ENCODE measurements at regions not wholly inside any gene's neighbourhood (a gene's known extent, or its start where the extent isn't known, plus 50 kb on each side); places are given as distances from the start of the nearest gene placed in this dataset.

DNA sequence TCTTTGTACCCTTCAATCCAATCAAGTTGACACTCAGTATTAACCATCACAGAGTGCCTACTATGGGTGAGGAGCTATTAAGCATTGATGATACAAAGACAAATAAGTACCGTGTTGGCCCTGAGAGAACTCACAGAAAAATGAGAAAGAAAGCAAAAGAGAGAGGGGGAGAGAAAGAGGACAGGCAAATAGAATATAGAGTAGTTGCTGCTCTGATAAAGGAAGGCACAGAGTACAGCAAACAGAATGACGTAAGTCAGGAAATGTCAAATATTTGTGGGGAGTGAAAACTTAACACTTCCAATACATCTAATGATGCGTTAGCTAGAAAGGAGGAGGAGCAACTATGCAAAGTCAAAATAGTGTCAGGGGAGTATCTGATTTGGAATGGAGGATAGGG, 320.6 kb upstream of the KCNH8 start:
- no peak for DNase-seq (ENCODE audit: low spot score)

- DNase-seq (ENCODE audit: low spot score) = no peak
These were observed 322.6 kb upstream of the KCNH8 start for GRCh38 chr3:18825665-18826064.

- DNase-seq (ENCODE audit: low spot score) = no peak
These were observed 335.0 kb upstream of the KCNH8 start for GRCh38 chr3:18813300-18813699.

- no peak for DNase-seq (ENCODE audit: low spot score)
These were observed 336.0 kb upstream of the KCNH8 start for GRCh38 chr3:18812316-18812715.

DNA sequence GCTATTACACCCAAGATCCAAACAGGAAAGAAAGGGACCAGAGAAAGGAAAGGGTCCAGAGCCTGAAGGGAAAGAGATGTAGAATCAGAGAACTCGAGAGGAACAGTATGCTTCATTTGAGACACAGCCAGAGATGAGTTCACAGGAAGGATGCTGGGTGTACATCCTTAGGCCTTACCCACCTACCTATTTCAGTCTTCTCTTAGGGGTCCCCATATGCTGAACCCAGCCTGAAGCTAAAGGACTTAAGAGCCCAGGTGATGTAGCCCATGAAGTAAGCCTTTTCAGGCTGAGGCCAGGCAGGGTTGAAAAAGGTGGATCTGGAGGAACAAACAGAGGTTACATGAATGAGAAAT, 338.0 kb upstream of the KCNH8 start:
- DNase-seq (ENCODE audit: low spot score) = no peak

DNA sequence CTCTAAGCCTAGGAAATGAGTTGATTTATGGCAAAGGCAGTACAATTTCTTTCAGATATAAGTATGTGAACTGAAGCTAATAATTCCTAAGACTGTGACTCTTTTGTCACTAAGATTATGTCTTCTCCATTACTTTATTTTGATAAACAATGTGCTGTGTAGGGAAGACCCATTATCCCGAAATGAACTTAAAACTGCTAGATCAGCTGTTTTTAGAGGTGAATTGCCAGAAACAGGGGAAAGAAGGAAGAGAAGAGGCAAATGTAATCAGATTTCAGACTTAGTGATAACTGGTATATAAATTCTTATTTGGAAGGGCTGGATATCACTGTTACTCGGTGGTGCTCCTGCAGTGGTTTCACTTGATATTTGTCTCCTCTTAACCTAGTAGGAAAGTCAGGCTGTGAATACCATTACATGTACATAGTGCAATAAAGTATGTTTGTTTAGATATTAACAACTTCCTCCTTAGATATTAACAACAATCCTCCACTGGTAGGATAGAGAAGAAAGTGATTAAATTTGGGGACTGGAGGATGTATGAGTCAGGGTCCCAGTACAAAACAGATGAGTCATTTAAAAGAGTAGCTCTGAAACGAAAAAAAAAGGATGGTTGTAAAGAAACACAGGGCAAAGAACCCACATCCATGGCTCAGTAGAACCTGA, 338.5 kb upstream of the KCNH8 start:
- DNase-seq (ENCODE audit: low spot score) = no peak

- DNase-seq (ENCODE audit: low spot score) = no peak
These were observed 339.9 kb upstream of the KCNH8 start for GRCh38 chr3:18808429-18808828.

GRCh38 chr3:18807593-18807992, 340.7 kb upstream of the KCNH8 start:
- DNase-seq (ENCODE audit: low spot score) = no peak

GRCh38 chr3:18806633-18807032, 341.7 kb upstream of the KCNH8 start:
- no peak for DNase-seq (ENCODE audit: low spot score)

DNA sequence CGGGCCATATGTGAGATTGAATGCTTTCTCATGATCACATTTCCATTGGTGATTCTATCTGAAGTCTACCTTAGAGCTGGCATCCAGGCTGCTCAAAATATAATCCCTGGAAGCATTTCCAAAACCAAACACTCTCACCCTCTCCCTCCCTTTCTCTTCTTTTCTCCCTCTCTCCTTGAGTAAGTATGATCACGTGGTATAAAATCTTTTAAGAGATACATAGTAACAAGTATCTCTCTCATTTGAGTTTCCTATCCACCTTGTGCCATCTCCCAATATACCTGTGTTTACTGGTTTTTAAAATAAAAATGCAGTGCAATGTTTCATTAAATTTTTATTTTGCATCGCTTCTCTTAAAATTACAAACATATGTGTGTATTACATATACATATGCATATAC, 350.9 kb upstream of the KCNH8 start:
- DNase-seq (ENCODE audit: low spot score) = no peak

GRCh38 chr3:18795078-18795477, 353.2 kb upstream of the KCNH8 start:
- DNase-seq (ENCODE audit: low spot score) = no peak

DNA sequence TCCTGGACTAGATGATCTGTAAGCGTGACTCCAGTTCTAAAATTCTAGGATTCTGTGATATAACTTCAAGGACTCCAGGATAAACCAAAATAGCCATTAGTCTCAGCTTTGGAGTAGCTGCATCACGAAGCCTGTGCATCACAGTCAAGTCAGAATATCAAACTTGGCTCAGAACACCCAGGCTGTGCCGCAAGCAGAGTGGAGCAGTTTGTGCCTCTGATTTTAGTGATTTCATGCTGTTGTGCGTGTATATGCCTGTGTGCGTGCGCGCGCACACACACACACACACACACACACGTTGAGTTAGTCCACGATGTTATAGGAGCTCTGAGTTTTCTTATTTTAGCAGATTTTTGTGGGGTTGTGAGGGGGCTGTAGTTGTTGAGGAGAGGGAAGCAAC, 356.6 kb upstream of the KCNH8 start:
- no peak for DNase-seq (ENCODE audit: low spot score)

DNA sequence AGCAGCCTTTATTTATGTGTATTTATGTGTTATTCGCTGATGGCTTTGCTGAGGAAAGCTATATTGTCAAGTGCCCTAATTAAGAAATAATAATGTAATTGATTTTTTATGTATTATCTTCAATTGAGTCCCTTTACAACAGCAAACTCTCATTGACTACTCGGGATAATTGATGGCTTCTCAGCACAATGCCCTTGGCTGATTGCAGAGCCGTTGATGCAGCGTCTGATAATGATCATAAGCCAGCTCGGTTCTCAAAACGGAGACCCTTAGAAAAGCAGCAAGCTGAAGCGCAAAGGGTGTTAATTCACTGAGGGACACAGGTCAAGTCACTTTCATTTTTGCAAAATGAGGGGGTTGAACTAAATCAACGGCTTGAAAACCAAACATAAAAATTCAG, 357.1 kb upstream of the KCNH8 start:
- DNase-seq (ENCODE audit: low spot score) = no peak

DNA sequence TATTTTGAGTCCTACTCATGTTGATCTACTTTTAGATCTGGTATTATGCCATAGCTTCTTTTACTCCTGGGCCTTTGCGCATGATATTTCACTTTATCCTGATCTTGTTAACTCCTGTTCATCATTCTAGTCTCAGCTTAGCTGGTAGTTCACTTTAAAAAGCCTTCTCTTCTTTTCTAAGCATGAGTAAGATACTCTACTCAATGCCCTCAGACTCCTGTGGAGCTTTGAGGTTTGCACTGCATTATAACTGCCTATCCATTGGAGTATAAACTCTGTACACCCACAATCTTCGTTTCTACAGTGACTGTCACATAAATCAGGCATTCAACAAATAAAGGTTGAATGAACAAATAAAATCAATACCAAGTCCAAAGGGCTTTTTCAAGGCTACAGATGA, 357.9 kb upstream of the KCNH8 start:
- no peak for DNase-seq (ENCODE audit: low spot score)

DNA sequence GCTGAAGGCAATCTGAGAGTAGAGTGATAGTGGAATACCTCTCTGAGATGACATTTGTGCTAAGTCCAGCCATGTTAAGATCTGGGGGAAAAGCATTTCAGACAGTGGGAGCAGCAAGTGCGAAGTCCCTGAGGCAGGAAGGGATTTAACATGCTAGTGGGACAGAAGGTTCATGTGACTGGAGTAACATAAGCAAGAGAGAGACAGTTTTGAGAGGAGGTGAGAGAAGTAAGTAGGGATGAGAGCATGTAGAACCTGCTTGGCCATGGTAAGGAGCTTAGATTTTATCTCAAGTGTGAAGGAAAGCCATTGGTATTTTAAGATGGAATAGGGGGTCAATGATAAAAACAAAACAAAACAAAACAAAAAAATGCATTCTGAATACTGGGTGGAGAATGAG, 358.6 kb upstream of the KCNH8 start:
- no peak for DNase-seq (ENCODE audit: low spot score)

DNA sequence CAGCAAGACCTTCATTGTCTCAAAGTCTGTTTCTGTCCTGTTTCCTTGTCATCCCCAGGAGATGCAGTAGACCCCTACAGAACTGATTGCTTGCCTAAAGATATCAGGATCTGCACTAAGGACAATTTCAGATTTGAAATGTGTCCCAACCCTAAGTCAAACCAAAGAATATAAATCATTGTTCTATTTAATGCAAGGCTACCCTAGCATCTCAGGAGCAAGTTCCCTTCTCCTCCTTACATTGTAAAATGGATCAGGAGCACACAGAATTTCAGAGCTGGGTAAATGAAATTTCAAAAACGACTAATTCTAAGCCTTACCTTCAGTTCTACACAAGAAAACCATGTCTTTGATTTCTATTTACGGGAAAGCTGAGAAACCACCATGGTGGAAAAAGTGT, 360.9 kb upstream of the KCNH8 start:
- DNase-seq (ENCODE audit: low spot score) = no peak

DNA sequence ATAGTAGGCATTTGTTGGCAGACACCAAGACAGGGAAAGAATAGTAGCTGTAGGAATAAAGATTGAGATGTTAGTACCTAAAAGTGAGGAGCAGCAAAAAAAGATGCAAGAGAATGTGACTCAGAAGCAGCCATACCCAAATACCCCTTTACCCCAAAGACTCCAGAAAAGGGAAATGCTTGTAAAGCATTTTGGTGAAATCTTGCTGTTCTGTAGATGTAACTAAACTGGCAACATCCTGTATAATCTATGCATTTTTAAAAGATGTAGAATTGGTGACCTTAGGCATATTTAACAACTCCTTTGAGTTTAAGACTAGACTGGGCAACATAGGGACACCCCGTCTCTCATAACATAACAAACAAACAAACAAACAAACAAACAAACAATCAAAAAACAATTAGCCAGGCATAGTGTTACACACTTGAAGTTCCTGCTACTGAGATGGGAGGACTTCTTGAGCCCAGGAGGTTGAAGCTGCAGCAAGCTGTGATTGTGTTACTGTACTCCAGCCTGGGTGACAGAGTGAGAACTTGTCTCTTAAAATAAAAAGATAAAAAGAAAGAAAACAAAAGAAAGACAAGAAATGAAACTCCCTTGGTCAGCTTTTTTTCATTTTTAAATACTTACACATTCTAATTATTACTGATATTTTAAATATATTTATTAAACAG, 361.5 kb upstream of the KCNH8 start:
- DNase-seq (ENCODE audit: low spot score) = no peak

DNA sequence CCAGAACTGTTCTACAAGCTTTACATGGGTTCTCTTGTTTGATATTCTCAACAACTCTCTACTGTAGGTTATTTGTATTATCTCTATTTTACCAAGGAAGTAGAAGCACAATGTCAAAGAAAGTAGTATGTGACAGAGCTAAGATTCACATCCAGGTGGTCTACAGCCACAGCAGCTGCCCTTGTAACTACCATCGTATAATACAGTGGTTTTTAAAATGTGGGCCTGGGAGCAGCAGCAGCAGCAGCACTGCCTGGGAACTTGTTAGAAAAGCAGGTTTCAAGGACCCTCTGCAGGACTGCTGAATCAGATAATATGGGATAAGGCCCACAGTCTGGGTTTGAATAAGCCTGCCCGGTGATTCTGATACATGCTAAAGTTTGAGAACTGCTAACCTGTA, 357.1 kb upstream of the SATB1 start:
- DNase-seq (ENCODE audit: low spot score) = no peak

DNA sequence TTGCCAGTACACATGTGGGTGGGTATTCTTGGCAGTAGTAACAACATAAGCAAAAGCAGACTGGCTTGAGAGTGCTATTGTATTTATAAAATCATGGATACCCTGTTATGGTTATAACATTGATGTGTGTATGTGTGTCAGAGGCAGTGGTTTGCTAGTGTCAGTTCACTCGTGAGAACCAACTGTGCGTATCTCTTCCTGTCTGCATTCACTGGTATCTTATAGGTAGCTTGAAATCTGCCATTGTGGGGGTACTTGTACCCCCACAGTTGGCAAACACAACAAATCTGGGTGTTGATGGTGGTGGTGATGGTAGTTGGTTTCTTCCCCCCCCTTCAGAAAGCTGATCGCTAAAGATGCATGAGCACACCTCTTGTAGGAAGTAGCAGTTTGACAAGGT, 355.8 kb upstream of the SATB1 start:
- DNase-seq (ENCODE audit: low spot score) = no peak

GRCh38 chr3:18779704-18780103, 354.6 kb upstream of the SATB1 start:
- DNase-seq (ENCODE audit: low spot score) = no peak

DNA sequence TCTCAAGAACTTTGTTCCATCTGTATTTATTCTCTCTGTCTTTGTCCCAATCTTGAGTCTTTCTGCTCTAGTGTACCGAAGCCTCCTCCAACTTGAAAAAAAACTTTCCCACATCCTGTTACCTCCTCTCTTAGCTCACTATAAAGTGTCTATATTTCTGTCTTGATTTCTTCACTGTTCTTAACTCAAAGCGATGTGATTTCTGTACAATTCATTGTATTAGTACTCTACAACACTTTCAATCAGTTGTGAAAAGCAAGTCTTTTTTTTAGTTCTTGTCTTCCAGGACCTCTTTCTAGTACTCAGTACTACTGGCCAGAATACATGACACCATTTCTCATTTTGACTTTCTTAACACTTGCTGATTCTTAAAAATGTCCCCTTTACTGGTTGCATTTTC, 353.5 kb upstream of the SATB1 start:
- DNase-seq (ENCODE audit: low spot score) = no peak

DNA sequence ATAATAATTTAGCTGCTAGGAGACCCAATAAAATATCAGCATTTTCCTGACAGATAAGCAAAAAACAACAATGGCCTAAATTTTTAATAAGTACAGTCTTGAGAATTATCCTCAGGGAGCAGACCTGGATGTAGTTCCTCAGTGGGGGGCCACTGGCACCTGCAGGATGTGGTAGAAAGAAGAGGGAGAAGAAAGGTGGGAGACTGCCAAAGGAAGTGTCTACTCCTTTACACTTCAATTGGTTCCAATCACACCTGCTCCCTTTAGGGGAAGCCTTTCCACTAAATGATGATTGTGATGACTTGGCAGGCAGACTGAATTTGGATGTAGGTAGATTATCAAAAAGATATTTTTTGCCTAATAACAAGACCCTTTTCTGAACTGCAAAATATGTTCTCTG, 353.0 kb upstream of the SATB1 start:
- DNase-seq (ENCODE audit: low spot score) = no peak

- no peak for DNase-seq (ENCODE audit: low spot score)
These were observed 350.4 kb upstream of the SATB1 start for GRCh38 chr3:18775501-18775900.

- no peak for DNase-seq (ENCODE audit: low spot score)
These were observed 349.4 kb upstream of the SATB1 start for GRCh38 chr3:18774319-18775088.
